A673 (cell line): ENCODE measurements at regions not wholly inside any gene's neighbourhood (a gene's known extent, or its start where the extent isn't known, plus 50 kb on each side); places are given as distances from the start of the nearest gene placed in this dataset.

Source experiments
- CTCF ChIP-seq: fragments of 300-800, 200-600 bp; sonication (generic); conservative IDR thresholded peaks from 2 replicates; pipeline ENCODE4 v1.5.1; 2017; ENCODE audit warnings: low read depth, mild to moderate bottlenecking, antibody characterized with exemption, low read length, moderate library complexity, mixed read lengths
- EZH2 ChIP-seq: fragments of 200-600 bp; sonication (generic); IDR thresholded peaks from 2 replicates; pipeline ENCODE4 v1.6.1; 2017; ENCODE audit warnings: borderline replicate concordance, low read depth, mild to moderate bottlenecking, mixed read lengths, antibody characterized with exemption, low read length; ENCODE audit not compliant: poor library complexity, severe bottlenecking

GRCh38 chr5:28549588-28549987 lies 1511.2 kb upstream of the CDH9 start:
- TF ChIP-seq CTCF (no peak), EZH2 (no peak)
